ENCODE measurements at regions not wholly inside any gene's neighbourhood (a gene's known extent, or its start where the extent isn't known, plus 50 kb on each side); places are given as distances from the start of the nearest gene placed in this dataset.
"Not testable (repeated sequence)": the region's sequence is repeated elsewhere in the genome, so short reads cannot be mapped to it uniquely, and the experiment has no call there.

GRCh38 chr10:56096226-56096517 lies 264.9 kb downstream of the ZWINT start:
- DNase-seq = no peak

GRCh38 chr10:56095506-56096225 lies 265.4 kb downstream of the ZWINT start:
- no peak for DNase-seq

DNA sequence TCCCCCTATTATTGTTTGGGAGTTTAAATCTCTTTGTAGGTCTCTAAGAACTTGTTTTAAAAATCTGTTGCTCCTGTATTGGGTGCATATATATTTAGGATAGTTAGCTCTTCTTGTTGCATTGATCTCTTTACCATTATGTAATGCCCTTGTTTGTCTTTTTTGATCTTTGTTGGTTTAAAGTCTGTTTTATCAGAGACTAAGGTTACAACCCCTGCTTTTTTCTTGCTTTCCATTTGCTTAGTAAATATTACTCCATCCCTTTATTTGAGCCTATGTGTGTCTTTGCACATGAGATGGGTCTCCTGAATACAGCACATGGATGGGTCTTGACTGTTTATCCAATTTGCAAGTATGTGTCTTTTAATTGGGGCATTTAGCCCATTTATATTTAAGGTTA lies 267.4 kb downstream of the ZWINT start:
- DNase-seq = not testable (repeated sequence)

- DNase-seq = no peak
Measured at GRCh38 chr10:56091872-56092271, 269.2 kb downstream of the ZWINT start.

GRCh38 chr10:56090914-56091540 lies 270.0 kb downstream of the ZWINT start:
- DNase-seq = no peak

DNA sequence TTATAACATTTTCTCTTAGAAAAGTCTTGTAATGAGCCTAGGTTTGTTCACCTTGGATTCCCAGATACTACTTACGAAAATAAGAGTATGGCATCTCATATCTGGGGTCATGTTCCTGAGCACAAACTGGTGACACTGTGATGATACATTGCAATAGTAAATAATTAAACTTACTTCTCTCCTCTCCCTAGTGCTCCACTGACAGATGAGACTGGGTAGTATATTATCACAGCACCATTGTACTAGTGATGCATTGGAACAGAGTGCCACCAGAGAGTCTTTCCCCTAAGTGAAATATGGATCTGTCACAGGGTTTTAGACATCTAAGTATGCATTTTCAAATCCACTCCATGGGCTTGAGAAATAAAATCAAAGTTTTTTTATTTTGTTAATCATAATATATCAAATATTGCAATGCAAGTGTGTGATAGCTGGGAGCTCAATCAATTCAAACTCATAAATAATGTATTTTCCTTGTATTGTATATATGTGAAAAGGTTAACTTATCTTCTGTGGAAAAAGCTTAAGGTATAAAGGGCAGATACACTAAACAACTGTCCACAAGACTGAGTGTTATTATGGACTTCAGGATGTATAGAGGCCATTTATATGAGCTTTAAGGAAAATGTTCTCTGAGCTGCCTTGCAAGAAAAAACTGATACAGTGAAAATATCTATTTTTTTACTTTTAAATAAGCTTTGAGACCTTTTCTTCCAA lies 275.5 kb downstream of the ZWINT start:
- no peak for DNase-seq

GRCh38 chr10:56082169-56082568 lies 278.9 kb downstream of the ZWINT start:
- no peak for DNase-seq

- DNase-seq = no peak
Measured at GRCh38 chr10:56068473-56069263, 292.4 kb downstream of the ZWINT start.

DNA sequence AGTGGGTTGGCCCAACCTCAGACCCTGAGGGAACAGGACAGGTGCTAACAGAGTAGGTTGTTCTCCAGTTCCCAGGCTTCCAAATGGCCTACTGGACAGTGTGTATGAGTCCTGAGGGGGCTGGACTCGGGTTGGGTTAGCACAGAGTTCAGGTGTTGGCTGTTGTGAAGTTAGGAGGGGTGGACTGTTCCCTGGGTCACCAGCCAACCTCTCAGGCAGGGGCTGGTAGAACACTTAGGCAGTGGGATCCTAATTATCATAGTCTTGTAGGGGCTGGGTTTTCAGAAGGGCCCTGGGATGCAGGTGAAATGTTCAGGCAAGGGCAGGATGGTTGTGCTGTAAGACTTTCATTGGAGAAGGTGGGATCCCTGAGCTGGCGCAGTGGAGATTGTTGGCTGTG lies 293.0 kb downstream of the ZWINT start:
- DNase-seq = no peak

GRCh38 chr10:56063642-56064041 lies 297.4 kb downstream of the ZWINT start:
- no peak for DNase-seq

- DNase-seq = no peak
Measured at GRCh38 chr10:56057860-56058259, 303.2 kb downstream of the ZWINT start.

GRCh38 chr10:56035489-56035888 lies 325.6 kb downstream of the ZWINT start:
- DNase-seq = no peak

DNA sequence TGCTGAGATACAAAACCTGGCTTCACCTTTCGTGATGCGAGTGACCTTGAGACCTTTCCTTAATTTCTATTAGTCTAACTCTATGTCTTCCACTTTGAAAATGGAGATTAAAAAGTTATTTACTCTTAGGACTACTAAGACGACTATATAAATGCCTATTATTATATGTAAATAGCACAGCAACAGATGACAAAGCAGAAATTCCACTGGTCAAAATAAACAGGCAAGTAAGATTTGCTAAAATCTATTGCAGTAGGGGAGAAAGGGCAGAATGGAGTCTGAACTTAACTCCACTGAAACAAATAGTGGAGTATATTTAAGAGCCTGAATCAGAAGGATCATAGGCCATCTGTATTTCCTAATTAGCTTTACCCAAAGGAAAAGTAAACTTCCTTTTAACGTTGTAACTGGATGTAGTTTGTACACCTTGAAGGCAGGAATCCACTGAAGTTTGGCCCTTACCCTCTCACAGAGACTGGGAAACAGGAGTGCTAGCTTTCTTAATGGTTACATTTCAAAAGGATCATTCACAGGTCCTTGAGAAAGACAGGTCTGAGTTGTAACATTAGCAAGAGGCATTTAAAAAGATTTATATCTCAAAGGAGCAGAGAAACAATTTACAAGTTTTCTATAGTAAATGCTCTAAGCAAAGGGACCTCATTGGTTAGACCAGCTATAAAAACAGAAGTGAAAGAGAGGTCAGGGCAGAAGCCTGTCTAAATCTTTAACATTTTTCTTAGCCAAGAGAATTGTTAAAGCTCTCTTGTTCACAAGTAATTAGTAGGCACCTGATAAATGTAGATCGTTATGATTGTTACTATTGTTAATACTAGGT lies 332.5 kb downstream of the ZWINT start:
- no peak for DNase-seq

DNA sequence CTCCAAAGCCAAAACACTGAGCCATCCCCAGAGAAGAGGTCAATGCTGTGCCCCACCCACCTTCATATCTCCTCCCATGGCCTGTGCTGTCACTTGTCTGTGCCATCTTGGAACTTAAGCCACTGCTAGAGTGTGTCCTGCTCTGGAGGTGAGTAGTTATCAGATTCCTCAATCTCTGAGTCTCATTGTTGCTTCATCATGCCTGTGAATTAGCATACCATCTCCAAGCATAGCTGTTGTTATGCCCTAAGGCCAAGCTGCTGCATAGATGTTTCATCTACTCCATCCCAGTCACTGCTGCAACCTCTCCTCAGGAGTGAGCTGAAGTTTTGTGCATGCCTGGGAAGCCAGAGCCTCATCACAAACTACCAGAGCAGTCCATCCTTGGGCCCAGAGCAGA lies 349.0 kb downstream of the ZWINT start:
- DNase-seq = no peak

DNA sequence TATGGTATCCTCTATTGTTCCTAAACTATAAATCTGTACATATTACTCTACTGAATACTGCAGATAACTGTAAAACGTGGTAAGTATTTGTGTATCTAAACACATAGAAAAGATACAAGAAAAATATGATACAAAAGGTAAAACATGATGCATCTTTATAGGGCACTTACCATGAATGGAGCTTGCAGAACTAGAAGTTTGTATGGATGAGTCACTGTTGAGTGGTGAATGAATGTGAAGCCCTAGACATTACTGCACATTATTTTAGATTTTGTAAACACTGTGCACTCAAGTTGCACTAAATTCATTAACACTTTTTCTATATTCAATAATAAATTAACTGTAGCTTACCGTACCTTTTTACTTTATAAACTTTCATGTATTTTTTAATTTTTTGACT lies 357.5 kb downstream of the ZWINT start:
- DNase-seq = no peak

- DNase-seq = no peak
Measured at GRCh38 chr10:55989188-55989587, 371.9 kb downstream of the ZWINT start.

GRCh38 chr10:55979203-55979602 lies 381.9 kb downstream of the ZWINT start:
- no peak for DNase-seq

DNA sequence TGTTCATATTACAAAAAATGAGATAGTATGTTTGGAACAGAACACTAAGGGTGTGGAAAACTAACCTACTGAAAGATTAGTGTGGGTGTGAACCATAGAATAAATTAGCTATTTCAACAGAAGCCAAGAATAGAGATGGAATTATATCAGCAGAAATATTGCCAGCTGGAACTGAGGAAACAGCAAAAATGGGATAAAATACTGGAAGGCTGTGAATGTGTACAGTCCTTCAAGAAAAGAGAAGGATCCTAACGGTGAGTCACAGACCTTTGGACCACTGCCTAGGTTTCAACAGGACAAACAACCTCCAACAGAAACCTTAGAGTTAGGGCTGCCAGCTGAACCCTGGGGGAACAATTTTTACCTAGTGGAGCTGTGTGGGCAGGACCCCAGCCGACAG lies 395.0 kb downstream of the ZWINT start:
- DNase-seq = no peak

GRCh38 chr10:55943403-55943802 lies 417.7 kb downstream of the ZWINT start:
- no peak for DNase-seq

- no peak for DNase-seq
Measured at GRCh38 chr10:55929291-55929690, 431.8 kb downstream of the ZWINT start.

DNA sequence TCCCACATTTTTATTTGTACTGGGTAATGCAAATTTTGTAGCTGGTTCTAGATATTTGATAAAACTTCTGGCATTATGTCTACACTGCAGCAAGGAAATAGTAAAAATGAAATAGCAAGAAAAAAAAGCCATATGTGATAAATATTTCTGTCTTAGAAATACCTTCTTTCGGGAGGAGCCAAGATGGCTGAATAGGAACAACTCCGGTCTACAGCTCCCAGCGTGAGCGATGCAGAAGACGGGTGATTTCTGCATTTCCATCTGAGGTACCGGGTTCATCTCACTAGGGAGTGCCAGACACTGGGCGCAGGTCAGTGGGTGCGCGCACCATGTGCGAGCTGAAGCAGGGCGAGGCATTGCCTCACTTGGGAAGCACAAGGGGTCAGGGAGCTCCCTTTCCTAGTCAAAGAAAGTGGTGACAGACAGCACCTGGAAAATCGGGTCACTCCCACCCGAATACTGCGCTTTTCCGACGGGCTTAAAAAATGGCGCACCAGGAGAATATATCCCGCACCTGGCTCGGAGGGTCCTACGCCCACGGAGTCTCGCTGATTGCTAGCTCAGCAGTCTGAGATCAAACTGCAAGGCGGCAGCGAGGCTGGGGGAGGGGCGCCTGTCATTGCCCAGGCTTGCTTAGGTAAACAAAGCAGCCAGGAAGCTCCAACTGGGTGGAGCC lies 461.4 kb downstream of the ZWINT start:
- not testable (repeated sequence) for DNase-seq

DNA sequence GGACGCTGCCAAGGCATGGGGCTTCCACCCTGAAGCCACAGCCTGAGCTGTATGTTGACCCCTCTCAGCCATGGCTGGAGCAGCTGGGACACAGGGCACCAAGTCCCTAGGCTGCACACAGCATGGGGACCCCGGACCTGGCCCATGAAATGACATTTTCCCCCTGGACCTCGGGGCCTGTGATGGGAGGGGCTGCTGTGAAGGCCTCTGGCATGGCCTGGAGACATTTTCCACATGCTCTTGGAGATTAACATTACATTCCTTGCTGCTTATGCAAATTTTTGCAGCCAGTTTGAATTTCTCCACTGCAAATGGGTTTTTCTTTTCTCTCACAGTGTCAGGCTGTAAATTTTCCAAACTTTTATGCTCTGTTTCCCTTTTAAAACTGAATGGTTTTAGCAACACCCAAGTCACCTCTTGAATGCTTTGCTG lies 463.6 kb downstream of the ZWINT start:
- no peak for DNase-seq

Data from stimulated activated CD4-positive, alpha-beta T cell treated with anti-CD3 and anti-CD28 coated beads, Interleukin-1b, Interleukin-23, amount 100 ng/mL, for 48 hours (primary cell).